ENCODE measurements at regions not wholly inside any gene's neighbourhood (a gene's known extent, or its start where the extent isn't known, plus 50 kb on each side); places are given as distances from the start of the nearest gene placed in this dataset.
A peak's percentile ranks its signal among the peaks of the same experiment; 100 is the strongest.

DNA sequence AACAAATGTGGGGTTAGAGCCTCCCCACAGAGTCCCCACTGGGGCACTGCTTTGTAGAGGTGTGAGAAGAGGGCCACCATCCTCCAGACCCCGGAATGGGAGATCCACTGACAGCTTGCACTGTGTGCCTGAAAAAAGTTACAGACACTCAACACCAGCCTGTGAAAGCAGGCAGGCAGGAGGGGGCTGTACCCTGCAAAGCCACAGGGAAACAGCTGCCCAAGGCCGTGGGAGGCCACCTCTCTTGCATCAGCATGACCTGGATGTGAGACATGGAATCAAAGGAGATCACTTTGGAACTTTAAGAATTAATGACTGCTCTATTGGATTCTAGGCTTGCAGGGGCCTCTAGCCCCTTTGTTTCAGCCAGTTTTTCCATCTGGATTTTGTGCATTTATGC is 782.3 kb downstream of the BRINP1 start:
- Histone ChIP-seq H3K4me1 (no peaks in the 10 kb centered on the region), H3K36me3 (no peaks in the 10 kb centered on the region), H3K9me3 (no peaks in the 10 kb centered on the region), H3K4me3 (no peak overlapping the region), H3K27me3 (no peaks in the 10 kb centered on the region), H3K27ac (no peak overlapping the region)
- WGBS, 2 donors = 49 to 51% methylated on average over 2 of the region's 2 CpGs
- TF ChIP-seq, protein P1, sequence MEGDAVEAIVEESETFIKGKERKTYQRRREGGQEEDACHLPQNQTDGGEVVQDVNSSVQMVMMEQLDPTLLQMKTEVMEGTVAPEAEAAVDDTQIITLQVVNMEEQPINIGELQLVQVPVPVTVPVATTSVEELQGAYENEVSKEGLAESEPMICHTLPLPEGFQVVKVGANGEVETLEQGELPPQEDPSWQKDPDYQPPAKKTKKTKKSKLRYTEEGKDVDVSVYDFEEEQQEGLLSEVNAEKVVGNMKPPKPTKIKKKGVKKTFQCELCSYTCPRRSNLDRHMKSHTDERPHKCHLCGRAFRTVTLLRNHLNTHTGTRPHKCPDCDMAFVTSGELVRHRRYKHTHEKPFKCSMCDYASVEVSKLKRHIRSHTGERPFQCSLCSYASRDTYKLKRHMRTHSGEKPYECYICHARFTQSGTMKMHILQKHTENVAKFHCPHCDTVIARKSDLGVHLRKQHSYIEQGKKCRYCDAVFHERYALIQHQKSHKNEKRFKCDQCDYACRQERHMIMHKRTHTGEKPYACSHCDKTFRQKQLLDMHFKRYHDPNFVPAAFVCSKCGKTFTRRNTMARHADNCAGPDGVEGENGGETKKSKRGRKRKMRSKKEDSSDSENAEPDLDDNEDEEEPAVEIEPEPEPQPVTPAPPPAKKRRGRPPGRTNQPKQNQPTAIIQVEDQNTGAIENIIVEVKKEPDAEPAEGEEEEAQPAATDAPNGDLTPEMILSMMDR (IDR thresholded peaks at IDR 0.05) = no peak
- intact Hi-C loops (cut with DNase I) = no loop called here
- DNase-seq = no peak
- ATAC-seq = no peak
- FAIRE-seq = no peak

DNA sequence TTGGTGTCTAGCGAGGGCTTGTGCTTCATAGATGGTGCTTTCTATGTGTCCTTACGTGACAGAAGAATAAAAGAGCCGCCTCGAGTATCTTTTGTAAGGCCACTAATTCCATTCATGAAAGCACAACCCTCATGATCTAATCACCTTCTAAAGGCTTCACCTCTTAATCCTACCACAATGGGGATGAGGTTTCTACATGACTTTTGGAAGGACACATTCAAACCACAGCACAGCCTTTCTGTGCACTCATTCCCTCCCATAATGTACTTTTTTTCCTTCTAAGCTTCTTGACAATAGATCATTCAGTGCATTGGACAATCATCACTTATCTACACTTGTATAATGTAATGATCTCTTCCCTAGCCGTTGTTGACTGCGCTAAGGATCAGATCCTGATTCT is 774.8 kb downstream of the BRINP1 start:
- no peak overlapping the region for H3K4me3 ChIP-seq
- no peaks in the 10 kb centered on the region for H3K36me3 ChIP-seq
- ATAC-seq = no peak
- H3K9me3 ChIP-seq = no peaks in the 10 kb centered on the region
- DNase-seq = no peak
- TF ChIP-seq, protein P1 (IDR thresholded peaks at IDR 0.05) = no peak
- no peaks in the 10 kb centered on the region for H3K27me3 ChIP-seq
- no peak overlapping the region for H3K27ac ChIP-seq
- 62 to 68% methylated on average over 6 of the region's 6 CpGs for WGBS, 2 donors
- H3K4me1 ChIP-seq = no peaks in the 10 kb centered on the region
- intact Hi-C loops (cut with DNase I) = no loop called here
- no peak for FAIRE-seq

DNA sequence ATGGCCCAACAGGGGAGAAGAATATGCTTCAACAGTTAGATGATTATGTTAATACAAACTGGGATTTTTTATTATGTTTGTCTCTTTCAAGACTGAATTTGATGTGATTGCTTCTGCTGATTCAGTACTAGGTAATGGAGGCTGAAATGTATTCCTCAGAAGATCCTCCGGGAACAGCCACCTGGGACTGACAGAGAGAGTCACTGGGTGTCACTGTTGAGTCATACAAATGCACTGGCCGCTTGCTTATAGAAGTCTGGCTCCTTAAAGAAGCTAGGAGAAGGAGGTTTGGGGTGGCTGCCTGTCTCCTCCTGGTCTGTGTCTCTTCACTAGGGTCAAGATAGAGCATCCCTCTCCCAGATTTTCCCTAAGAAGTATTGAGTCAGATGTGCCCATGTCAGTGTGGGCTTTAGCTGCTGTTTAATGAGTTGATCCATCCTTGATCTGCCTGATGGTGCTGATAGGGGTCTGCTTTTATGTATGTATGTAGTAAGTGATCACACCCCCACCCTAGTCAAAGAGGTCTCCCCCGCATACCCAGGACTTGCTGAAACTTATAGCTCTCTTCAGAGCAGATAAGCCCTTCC is 773.4 kb downstream of the BRINP1 start:
- TF ChIP-seq, protein P1 (IDR thresholded peaks at IDR 0.05) = no peak
- intact Hi-C loops (cut with DNase I) = no loop called here
- no peaks in the 10 kb centered on the region for H3K4me1 ChIP-seq

DNA sequence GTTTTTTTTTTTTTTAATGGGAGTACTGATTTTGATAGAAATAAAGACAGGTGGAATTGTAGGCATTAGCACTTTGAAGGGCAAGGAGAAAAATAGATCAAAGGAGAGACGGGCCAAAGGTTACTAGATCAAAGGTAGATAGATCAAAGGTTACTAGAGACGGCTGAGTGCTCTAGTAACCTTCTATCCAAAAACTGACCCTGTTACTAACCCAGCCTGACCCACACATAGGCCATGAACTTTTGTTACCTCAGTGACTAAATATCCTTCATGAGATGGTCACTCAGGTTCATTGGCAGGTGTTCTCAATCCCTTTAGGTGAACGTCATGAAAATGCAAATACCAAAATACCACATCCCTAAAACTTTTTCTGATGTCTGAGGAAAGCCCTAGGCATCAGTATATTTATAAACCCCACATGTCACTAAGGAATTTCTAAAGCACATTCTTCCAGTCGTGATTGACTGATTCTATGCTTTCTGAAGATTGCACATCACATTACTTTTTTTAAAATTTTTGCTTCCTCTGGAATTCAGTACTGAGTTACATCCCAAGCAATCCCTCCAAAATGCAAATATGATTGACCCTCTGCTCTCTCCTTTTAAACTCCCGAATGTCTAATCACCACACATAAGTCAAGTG is 772.7 kb downstream of the BRINP1 start:
- ATAC-seq (no peak), DNase-seq (no peak), FAIRE-seq (no peak)
- Histone ChIP-seq H3K9me3 (no peaks in the 10 kb centered on the region), H3K27me3 (no peaks in the 10 kb centered on the region), H3K4me1 (no peaks in the 10 kb centered on the region), H3K36me3 (no peaks in the 10 kb centered on the region), H3K4me3 (no peak overlapping the region), H3K27ac (no peak overlapping the region)
- intact Hi-C loops (cut with DNase I) = no loop called here
- WGBS, 2 donors = 10 to 19% methylated on average over 5 of the region's 5 CpGs
- TF ChIP-seq, protein P1 (IDR thresholded peaks at IDR 0.05) = no peak

More for the DNA sequence above, 773.4 kb downstream of the BRINP1 start:
- ATAC-seq (peak in 3 of 4 donors; percentile 34 to 52 (median 43)), FAIRE-seq (no peak), DNase-seq (peak in 2 of 6 donors; percentile 2 to 21)
- 11 to 14% methylated on average over 3 of the region's 3 CpGs for WGBS, 2 donors
- no peaks in the 10 kb centered on the region for H3K9me3 ChIP-seq
- no peaks in the 10 kb centered on the region for H3K27me3 ChIP-seq
- H3K4me3 ChIP-seq = no peak overlapping the region
- no peak overlapping the region for H3K27ac ChIP-seq
- H3K36me3 ChIP-seq = no peaks in the 10 kb centered on the region

DNA sequence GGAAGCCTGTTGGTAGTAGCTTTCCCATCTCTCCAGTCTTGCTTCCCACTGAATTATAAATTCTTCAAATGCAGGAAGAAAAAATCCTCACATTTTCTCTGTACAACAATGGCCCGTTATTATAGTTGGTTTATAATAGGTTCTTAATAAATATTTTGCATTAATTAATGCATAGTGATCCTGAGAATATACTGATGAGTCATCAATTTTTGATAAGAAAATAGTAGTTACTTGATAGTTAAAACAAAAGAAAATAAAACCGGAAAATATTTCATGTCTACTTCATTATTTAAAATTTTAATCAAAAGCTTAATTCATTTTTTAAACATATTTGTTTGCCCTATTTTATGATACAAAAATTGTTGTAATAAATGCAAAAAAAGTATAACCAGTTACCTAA is 762.6 kb downstream of the BRINP1 start:
- whole genome bisulfite sequencing, 2 donors = 65 to 80% methylated on average over 2 of the region's 2 CpGs

More for the DNA sequence above, 762.6 kb downstream of the BRINP1 start:
- peak; percentile 41 for FAIRE-seq
- no peaks in the 10 kb centered on the region for H3K4me1 ChIP-seq
- DNase-seq = no peak
- ATAC-seq = no peak
- H3K27ac ChIP-seq = no peak overlapping the region
- H3K36me3 ChIP-seq = no peaks in the 10 kb centered on the region
- H3K9me3 ChIP-seq = no peaks in the 10 kb centered on the region
- no peak overlapping the region for H3K4me3 ChIP-seq
- H3K27me3 ChIP-seq = peaks cover 0 to 6% (median 0%) of the 10 kb centered on the region in 4 donors
- intact Hi-C loops (cut with DNase I) = no loop called here
- TF ChIP-seq, protein P1 (IDR thresholded peaks at IDR 0.05) = no peak
